ENCODE measurements at regions not wholly inside any gene's neighbourhood (a gene's known extent, or its start where the extent isn't known, plus 50 kb on each side); places are given as distances from the start of the nearest gene placed in this dataset.

DNA sequence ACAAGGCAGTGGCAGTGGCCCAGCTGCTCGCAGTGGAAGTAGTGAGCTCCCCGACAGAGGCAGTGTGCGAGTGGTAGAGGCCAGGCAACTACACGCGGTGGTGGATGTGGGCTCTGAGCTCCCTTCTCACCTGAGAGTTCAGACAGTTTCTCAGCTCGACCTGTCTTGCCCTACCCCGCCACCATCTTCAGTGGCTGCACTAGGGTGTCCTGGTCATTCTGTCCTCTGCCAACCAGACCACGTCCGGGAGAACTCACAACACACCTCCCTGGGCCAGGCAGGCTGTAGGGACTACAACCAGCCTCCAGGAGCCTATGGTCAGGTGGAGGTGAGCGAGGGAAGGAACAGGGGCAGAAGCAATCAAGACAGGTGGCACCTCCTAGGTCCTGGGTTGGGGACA is 106.3 kb upstream of the SMAD3 start:
- no peaks in the 10 kb centered on the region for H3K4me1 ChIP-seq (ENCODE audit: insufficient read depth, low read length)
- no peak overlapping the region for H3K9ac ChIP-seq (ENCODE audit: low read length)
- H3K36me3 ChIP-seq (ENCODE audit: insufficient read depth, low read length): no peaks in the 10 kb centered on the region
- no peak overlapping the region for H3K4me3 ChIP-seq (ENCODE audit: low read depth in 1 of 2, low read length in 2 of 2)
- peaks cover 0 to 3% of the 10 kb centered on the region in 2 donors for H3K27me3 ChIP-seq (ENCODE audit: control insufficient read depth in 1 of 2, insufficient read depth in 2 of 2, low read length in 2 of 2)
- no peak overlapping the region for H3K27ac ChIP-seq (ENCODE audit: low read depth, low read length)
- H3K9me3 ChIP-seq (ENCODE audit: low read length): no peaks in the 10 kb centered on the region

DNA sequence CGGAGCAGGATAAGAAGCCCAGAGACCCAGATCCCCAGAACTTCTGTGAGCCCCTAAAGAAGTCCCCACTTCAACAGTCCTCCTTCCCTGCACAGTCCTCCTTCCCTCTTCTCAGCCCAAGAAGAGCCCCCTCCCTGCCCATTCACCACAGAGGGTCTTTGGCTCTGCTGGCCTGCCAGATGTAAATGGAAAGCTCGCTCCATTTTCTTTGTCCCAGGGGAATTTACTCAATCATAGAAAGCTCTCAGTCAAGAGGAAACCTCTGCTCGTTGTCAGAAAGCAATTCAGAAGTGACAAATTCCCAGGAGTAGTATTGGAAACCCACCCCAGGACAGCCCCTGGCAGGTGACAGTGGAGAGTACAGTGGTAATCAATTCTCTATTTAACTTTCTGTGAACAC is 105.5 kb upstream of the SMAD3 start:
- no peak overlapping the region for H3K4me3 ChIP-seq (ENCODE audit: low read depth in 1 of 2, low read length in 2 of 2)
- H3K9me3 ChIP-seq (ENCODE audit: low read length): no peaks in the 10 kb centered on the region
- peaks cover 0 to 3% of the 10 kb centered on the region in 2 donors for H3K27me3 ChIP-seq (ENCODE audit: control insufficient read depth in 1 of 2, insufficient read depth in 2 of 2, low read length in 2 of 2)
- no peaks in the 10 kb centered on the region for H3K36me3 ChIP-seq (ENCODE audit: insufficient read depth, low read length)
- no peak overlapping the region for H3K27ac ChIP-seq (ENCODE audit: low read depth, low read length)
- no peaks in the 10 kb centered on the region for H3K4me1 ChIP-seq (ENCODE audit: insufficient read depth, low read length)
- no peak overlapping the region for H3K9ac ChIP-seq (ENCODE audit: low read length)

GRCh38 chr15:66960519-66960918 is 104.9 kb upstream of the SMAD3 start:
- H3K27me3 ChIP-seq (ENCODE audit: control insufficient read depth in 1 of 2, insufficient read depth in 2 of 2, low read length in 2 of 2): peaks cover 0 to 3% of the 10 kb centered on the region in 2 donors
- H3K9ac ChIP-seq (ENCODE audit: low read length): no peak overlapping the region

DNA sequence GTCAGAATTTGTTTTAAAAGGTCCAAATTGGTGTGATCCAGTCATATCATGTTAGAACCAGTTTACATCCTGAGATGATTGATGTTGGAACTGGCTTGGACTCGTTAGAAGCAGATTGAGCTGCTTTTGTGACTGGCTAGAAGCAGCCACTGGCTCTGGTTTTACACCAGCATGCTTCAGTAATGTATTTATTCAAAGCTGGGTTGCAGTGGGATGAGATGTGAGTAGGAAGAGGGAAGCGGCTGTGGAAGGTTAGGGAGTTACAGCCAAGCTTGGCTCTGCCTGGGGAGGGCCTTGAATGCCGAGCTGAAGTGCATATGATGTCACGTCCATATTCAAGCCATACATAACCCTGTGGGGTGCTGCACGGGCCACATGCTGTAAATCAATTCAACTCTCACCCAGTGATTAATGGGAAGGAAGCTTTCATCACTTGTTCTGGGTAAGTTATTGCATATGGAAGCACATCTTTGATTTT is 104.0 kb upstream of the SMAD3 start:
- Histone ChIP-seq H3K9me3 (ENCODE audit: low read length) (no peaks in the 10 kb centered on the region), H3K27ac (ENCODE audit: low read depth, low read length) (no peak overlapping the region), H3K4me3 (ENCODE audit: low read depth in 1 of 2, low read length in 2 of 2) (no peak overlapping the region), H3K27me3 (ENCODE audit: control insufficient read depth in 1 of 2, insufficient read depth in 2 of 2, low read length in 2 of 2) (no peaks in the 10 kb centered on the region), H3K36me3 (ENCODE audit: insufficient read depth, low read length) (no peaks in the 10 kb centered on the region), H3K4me1 (ENCODE audit: insufficient read depth, low read length) (no peaks in the 10 kb centered on the region), H3K9ac (ENCODE audit: low read length) (no peak overlapping the region)

More at GRCh38 chr15:66960519-66960918, 104.9 kb upstream of the SMAD3 start:
- H3K27ac ChIP-seq (ENCODE audit: low read depth, low read length): no peak overlapping the region
- H3K36me3 ChIP-seq (ENCODE audit: insufficient read depth, low read length): no peaks in the 10 kb centered on the region
- no peak overlapping the region for H3K4me3 ChIP-seq (ENCODE audit: low read depth in 1 of 2, low read length in 2 of 2)
- no peaks in the 10 kb centered on the region for H3K9me3 ChIP-seq (ENCODE audit: low read length)
- no peaks in the 10 kb centered on the region for H3K4me1 ChIP-seq (ENCODE audit: insufficient read depth, low read length)

- Histone ChIP-seq H3K27ac (ENCODE audit: low read depth, low read length) (no peak overlapping the region), H3K9me3 (ENCODE audit: low read length) (no peaks in the 10 kb centered on the region), H3K36me3 (ENCODE audit: insufficient read depth, low read length) (no peaks in the 10 kb centered on the region), H3K4me3 (ENCODE audit: low read depth in 1 of 2, low read length in 2 of 2) (no peak overlapping the region), H3K27me3 (ENCODE audit: control insufficient read depth in 1 of 2, insufficient read depth in 2 of 2, low read length in 2 of 2) (no peaks in the 10 kb centered on the region), H3K4me1 (ENCODE audit: insufficient read depth, low read length) (no peaks in the 10 kb centered on the region), H3K9ac (ENCODE audit: low read length) (no peak overlapping the region)
Measured at GRCh38 chr15:66961901-66962300, 103.5 kb upstream of the SMAD3 start.

- H3K4me1 ChIP-seq (ENCODE audit: insufficient read depth, low read length): no peaks in the 10 kb centered on the region
- no peak overlapping the region for H3K9ac ChIP-seq (ENCODE audit: low read length)
- H3K27ac ChIP-seq (ENCODE audit: low read depth, low read length): no peak overlapping the region
- H3K36me3 ChIP-seq (ENCODE audit: insufficient read depth, low read length): no peaks in the 10 kb centered on the region
- H3K9me3 ChIP-seq (ENCODE audit: low read length): no peaks in the 10 kb centered on the region
- H3K4me3 ChIP-seq (ENCODE audit: low read depth in 1 of 2, low read length in 2 of 2): no peak overlapping the region
- H3K27me3 ChIP-seq (ENCODE audit: control insufficient read depth in 1 of 2, insufficient read depth in 2 of 2, low read length in 2 of 2): no peaks in the 10 kb centered on the region
Measured at GRCh38 chr15:66962522-66962921, 102.9 kb upstream of the SMAD3 start.

- no peaks in the 10 kb centered on the region for H3K4me1 ChIP-seq (ENCODE audit: insufficient read depth, low read length)
- H3K27ac ChIP-seq (ENCODE audit: low read depth, low read length): no peak overlapping the region
- no peak overlapping the region for H3K9ac ChIP-seq (ENCODE audit: low read length)
- H3K36me3 ChIP-seq (ENCODE audit: insufficient read depth, low read length): no peaks in the 10 kb centered on the region
- H3K4me3 ChIP-seq (ENCODE audit: low read depth in 1 of 2, low read length in 2 of 2): no peak overlapping the region
- no peaks in the 10 kb centered on the region for H3K9me3 ChIP-seq (ENCODE audit: low read length)
- H3K27me3 ChIP-seq (ENCODE audit: control insufficient read depth in 1 of 2, insufficient read depth in 2 of 2, low read length in 2 of 2): no peaks in the 10 kb centered on the region
Measured at GRCh38 chr15:66963084-66963483, 102.3 kb upstream of the SMAD3 start.

GRCh38 chr15:66963710-66964109 is 101.7 kb upstream of the SMAD3 start:
- no peaks in the 10 kb centered on the region for H3K36me3 ChIP-seq (ENCODE audit: insufficient read depth, low read length)
- H3K4me1 ChIP-seq (ENCODE audit: insufficient read depth, low read length): no peaks in the 10 kb centered on the region
- H3K9me3 ChIP-seq (ENCODE audit: low read length): no peaks in the 10 kb centered on the region
- H3K9ac ChIP-seq (ENCODE audit: low read length): no peak overlapping the region
- no peak overlapping the region for H3K27ac ChIP-seq (ENCODE audit: low read depth, low read length)
- H3K4me3 ChIP-seq (ENCODE audit: low read depth in 1 of 2, low read length in 2 of 2): no peak overlapping the region
- H3K27me3 ChIP-seq (ENCODE audit: control insufficient read depth in 1 of 2, insufficient read depth in 2 of 2, low read length in 2 of 2): no peaks in the 10 kb centered on the region

- Histone ChIP-seq H3K9ac (ENCODE audit: low read length) (no peak overlapping the region), H3K27ac (ENCODE audit: low read depth, low read length) (no peak overlapping the region), H3K4me1 (ENCODE audit: insufficient read depth, low read length) (no peaks in the 10 kb centered on the region), H3K36me3 (ENCODE audit: insufficient read depth, low read length) (no peaks in the 10 kb centered on the region), H3K27me3 (ENCODE audit: control insufficient read depth in 1 of 2, insufficient read depth in 2 of 2, low read length in 2 of 2) (no peaks in the 10 kb centered on the region), H3K9me3 (ENCODE audit: low read length) (no peaks in the 10 kb centered on the region), H3K4me3 (ENCODE audit: low read depth in 1 of 2, low read length in 2 of 2) (no peak overlapping the region)
Measured at GRCh38 chr15:66964111-66964738, 101.2 kb upstream of the SMAD3 start.

DNA sequence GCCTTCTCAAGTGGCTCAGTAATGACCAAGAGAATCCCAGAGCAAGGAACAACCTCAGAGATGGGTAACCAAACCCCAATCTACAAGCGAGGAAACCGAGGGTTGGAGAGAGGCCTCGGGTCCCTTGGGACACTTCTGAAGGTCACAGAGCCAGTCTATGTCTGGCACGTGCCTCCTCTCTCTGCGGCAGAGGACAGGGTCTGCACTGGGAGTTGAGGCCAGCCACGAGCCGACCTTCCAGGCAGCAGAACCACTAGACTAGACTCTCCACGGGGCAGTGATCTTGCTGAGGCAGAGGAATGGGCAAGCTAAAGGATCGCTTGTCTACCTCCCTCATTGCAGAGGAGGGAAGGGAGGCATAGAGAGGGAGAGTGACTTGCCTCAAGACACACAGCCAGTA is 100.6 kb upstream of the SMAD3 start:
- Histone ChIP-seq H3K36me3 (ENCODE audit: insufficient read depth, low read length) (no peaks in the 10 kb centered on the region), H3K4me1 (ENCODE audit: insufficient read depth, low read length) (no peaks in the 10 kb centered on the region), H3K27ac (ENCODE audit: low read depth, low read length) (no peak overlapping the region), H3K9ac (ENCODE audit: low read length) (no peak overlapping the region), H3K27me3 (ENCODE audit: control insufficient read depth in 1 of 2, insufficient read depth in 2 of 2, low read length in 2 of 2) (no peaks in the 10 kb centered on the region), H3K9me3 (ENCODE audit: low read length) (no peaks in the 10 kb centered on the region), H3K4me3 (ENCODE audit: low read depth in 1 of 2, low read length in 2 of 2) (no peak overlapping the region)

- Histone ChIP-seq H3K27me3 (ENCODE audit: control insufficient read depth in 1 of 2, insufficient read depth in 2 of 2, low read length in 2 of 2) (no peaks in the 10 kb centered on the region), H3K4me1 (ENCODE audit: insufficient read depth, low read length) (no peaks in the 10 kb centered on the region), H3K4me3 (ENCODE audit: low read depth in 1 of 2, low read length in 2 of 2) (no peak overlapping the region), H3K36me3 (ENCODE audit: insufficient read depth, low read length) (no peaks in the 10 kb centered on the region), H3K9me3 (ENCODE audit: low read length) (no peaks in the 10 kb centered on the region), H3K27ac (ENCODE audit: low read depth, low read length) (no peak overlapping the region), H3K9ac (ENCODE audit: low read length) (no peak overlapping the region)
Measured at GRCh38 chr15:66965201-66965900, 100.1 kb upstream of the SMAD3 start.

DNA sequence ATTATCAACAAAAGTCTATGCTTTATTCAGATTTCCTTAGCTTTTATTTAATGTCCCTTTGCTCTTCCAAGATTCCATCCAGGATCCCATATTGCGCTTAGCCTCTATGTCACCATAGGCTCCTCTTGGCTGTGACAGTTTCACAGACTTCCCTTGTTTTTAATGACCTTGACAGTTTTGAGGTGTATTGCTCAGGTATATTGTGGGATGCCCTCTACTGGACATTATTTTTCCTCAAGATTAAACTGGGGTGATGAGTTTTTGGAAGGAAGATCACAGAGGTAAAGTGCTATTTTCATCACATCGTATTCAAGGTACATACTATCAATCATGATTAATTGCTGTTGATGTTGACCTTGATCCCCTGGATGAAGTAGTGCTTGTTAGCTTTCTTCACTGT is 99.1 kb upstream of the SMAD3 start:
- H3K27ac ChIP-seq (ENCODE audit: low read depth, low read length): no peak overlapping the region
- H3K4me1 ChIP-seq (ENCODE audit: insufficient read depth, low read length): no peaks in the 10 kb centered on the region
- H3K9me3 ChIP-seq (ENCODE audit: low read length): no peaks in the 10 kb centered on the region
- H3K27me3 ChIP-seq (ENCODE audit: control insufficient read depth in 1 of 2, insufficient read depth in 2 of 2, low read length in 2 of 2): no peaks in the 10 kb centered on the region
- H3K36me3 ChIP-seq (ENCODE audit: insufficient read depth, low read length): no peaks in the 10 kb centered on the region
- no peak overlapping the region for H3K9ac ChIP-seq (ENCODE audit: low read length)
- no peak overlapping the region for H3K4me3 ChIP-seq (ENCODE audit: low read depth in 1 of 2, low read length in 2 of 2)
